ENCODE measurements at regions not wholly inside any gene's neighbourhood (a gene's known extent, or its start where the extent isn't known, plus 50 kb on each side); places are given as distances from the start of the nearest gene placed in this dataset.

GRCh38 chr10:11685787-11686218 lies 56.4 kb upstream of the ECHDC3 start (continued):
- TF ChIP-seq ZNF280D (tag by site-specific recombination; IDR thresholded peaks at IDR 0.05) (no peak), PRDM4 (tag by site-specific recombination; IDR thresholded peaks at IDR 0.05) (peak; percentile 80), ZEB2 (tag by site-specific recombination; IDR thresholded peaks at IDR 0.05) (peak; percentile 72; the same call in 1 of the 2 replicates), ZNF24 (tag by site-specific recombination; IDR thresholded peaks at IDR 0.05) (peak; percentile 76), MZF1 (tag by site-specific recombination; IDR thresholded peaks at IDR 0.05; ENCODE audit: borderline replicate concordance) (0 out of 2 replicates have a peak, but pooled peaks have one; percentile 24), ZNF514 (tag by site-specific recombination; IDR thresholded peaks at IDR 0.05) (no peak), GFI1B (tag by site-specific recombination; IDR thresholded peaks at IDR 0.05) (peak; percentile 74; the same call in 1 of the 2 replicates), ZNF394 (tag by site-specific recombination; IDR thresholded peaks at IDR 0.05; ENCODE audit: borderline replicate concordance) (0 out of 2 replicates have a peak, but pooled peaks have one; percentile 30), ZNF610 (tag by site-specific recombination; IDR thresholded peaks at IDR 0.05; ENCODE audit: borderline replicate concordance) (peak; percentile 62; the same call in 1 of the 2 replicates), ZNF843 (tag by site-specific recombination; IDR thresholded peaks at IDR 0.05) (peak; percentile 96), OVOL3 (tag by site-specific recombination; IDR thresholded peaks at IDR 0.05) (peak; percentile 84; the same call in 1 of the 2 replicates), ZSCAN23 (tag by site-specific recombination; IDR thresholded peaks at IDR 0.05) (no peak), ZNF48 (tag by site-specific recombination; IDR thresholded peaks at IDR 0.05) (no peak), ZNF654 (tag by site-specific recombination; IDR thresholded peaks at IDR 0.05; ENCODE audit: low read depth) (no peak), PRDM6 (tag by site-specific recombination; IDR thresholded peaks at IDR 0.05) (peak; percentile 97), ZNF621 (tag by site-specific recombination; IDR thresholded peaks at IDR 0.05) (no peak), OSR2 (tag by site-specific recombination; IDR thresholded peaks at IDR 0.05) (peak; percentile 100), KLF1 (tag by site-specific recombination; IDR thresholded peaks at IDR 0.05) (no peak), ZNF629 (tag by site-specific recombination; IDR thresholded peaks at IDR 0.05) (peak; percentile 82), TRIM28 (IDR thresholded peaks at IDR 0.05; ENCODE audit: borderline replicate concordance, low read length) (peak; percentile 83; the same call in 1 of the 2 replicates), ZNF10 (tag by site-specific recombination; IDR thresholded peaks at IDR 0.05) (peak; percentile 27; the same call in 1 of the 2 replicates), KLF9 (tag by site-specific recombination; IDR thresholded peaks at IDR 0.05; ENCODE audit: low read depth) (no peak), GLI2 (tag by site-specific recombination; IDR thresholded peaks at IDR 0.05; ENCODE audit: borderline replicate concordance, low read depth) (peak; percentile 82; the same call in 1 of the 2 replicates), ZNF707 (tag by site-specific recombination; IDR thresholded peaks at IDR 0.05) (no peak)
- TF ChIP-seq, protein P1, sequence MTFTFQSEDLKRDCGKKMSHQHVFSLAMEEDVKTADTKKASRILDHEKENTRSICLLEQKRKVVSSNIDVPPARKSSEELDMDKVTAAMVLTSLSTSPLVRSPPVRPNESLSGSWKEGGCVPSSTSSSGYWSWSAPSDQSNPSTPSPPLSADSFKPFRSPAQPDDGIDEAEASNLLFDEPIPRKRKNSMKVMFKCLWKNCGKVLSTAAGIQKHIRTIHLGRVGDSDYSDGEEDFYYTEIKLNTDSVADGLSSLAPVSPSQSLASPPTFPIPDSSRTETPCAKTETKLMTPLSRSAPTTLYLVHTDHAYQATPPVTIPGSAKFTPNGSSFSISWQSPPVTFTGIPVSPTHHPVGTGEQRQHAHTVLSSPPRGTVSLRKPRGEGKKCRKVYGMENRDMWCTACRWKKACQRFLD (tag by site-specific recombination; IDR thresholded peaks at IDR 0.05) = no peak
- TF ChIP-seq, protein P2, sequence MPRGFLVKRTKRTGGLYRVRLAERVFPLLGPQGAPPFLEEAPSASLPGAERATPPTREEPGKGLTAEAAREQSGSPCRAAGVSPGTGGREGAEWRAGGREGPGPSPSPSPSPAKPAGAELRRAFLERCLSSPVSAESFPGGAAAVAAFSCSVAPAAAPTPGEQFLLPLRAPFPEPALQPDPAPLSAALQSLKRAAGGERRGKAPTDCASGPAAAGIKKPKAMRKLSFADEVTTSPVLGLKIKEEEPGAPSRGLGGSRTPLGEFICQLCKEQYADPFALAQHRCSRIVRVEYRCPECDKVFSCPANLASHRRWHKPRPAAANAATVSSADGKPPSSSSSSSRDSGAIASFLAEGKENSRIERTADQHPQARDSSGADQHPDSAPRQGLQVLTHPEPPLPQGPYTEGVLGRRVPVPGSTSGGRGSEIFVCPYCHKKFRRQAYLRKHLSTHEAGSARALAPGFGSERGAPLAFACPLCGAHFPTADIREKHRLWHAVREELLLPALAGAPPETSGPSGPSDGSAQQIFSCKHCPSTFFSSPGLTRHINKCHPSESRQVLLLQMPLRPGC (tag by site-specific recombination; IDR thresholded peaks at IDR 0.05) = peak; percentile 92
- TF ChIP-seq, protein P3, sequence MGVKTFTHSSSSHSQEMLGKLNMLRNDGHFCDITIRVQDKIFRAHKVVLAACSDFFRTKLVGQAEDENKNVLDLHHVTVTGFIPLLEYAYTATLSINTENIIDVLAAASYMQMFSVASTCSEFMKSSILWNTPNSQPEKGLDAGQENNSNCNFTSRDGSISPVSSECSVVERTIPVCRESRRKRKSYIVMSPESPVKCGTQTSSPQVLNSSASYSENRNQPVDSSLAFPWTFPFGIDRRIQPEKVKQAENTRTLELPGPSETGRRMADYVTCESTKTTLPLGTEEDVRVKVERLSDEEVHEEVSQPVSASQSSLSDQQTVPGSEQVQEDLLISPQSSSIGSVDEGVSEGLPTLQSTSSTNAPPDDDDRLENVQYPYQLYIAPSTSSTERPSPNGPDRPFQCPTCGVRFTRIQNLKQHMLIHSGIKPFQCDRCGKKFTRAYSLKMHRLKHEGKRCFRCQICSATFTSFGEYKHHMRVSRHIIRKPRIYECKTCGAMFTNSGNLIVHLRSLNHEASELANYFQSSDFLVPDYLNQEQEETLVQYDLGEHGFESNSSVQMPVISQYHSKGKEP (tag by site-specific recombination; IDR thresholded peaks at IDR 0.05) = peak; percentile 70
- TF ChIP-seq, protein P4, sequence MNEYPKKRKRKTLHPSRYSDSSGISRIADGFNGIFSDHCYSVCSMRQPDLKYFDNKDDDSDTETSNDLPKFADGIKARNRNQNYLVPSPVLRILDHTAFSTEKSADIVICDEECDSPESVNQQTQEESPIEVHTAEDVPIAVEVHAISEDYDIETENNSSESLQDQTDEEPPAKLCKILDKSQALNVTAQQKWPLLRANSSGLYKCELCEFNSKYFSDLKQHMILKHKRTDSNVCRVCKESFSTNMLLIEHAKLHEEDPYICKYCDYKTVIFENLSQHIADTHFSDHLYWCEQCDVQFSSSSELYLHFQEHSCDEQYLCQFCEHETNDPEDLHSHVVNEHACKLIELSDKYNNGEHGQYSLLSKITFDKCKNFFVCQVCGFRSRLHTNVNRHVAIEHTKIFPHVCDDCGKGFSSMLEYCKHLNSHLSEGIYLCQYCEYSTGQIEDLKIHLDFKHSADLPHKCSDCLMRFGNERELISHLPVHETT (tag by site-specific recombination; IDR thresholded peaks at IDR 0.05) = peak; percentile 84

All from HEK293 (cell line).